Ectodermal cell (in vitro differentiated cells): ENCODE measurements at regions not wholly inside any gene's neighbourhood (a gene's known extent, or its start where the extent isn't known, plus 50 kb on each side); places are given as distances from the start of the nearest gene placed in this dataset.

ENCODE experiments used
- H3K27ac ChIP-seq: 2 replicates; pipeline ENCODE4 v1.7.0; 2013; ENCODE audit warnings: mild to moderate bottlenecking, low read depth, low read length; ENCODE audit not compliant: insufficient read depth, poor library complexity, severe bottlenecking
- H3K27me3 ChIP-seq: 2 replicates; pipeline ENCODE4 v1.7.0; 2013; ENCODE audit warnings: mild to moderate bottlenecking, low read length; ENCODE audit not compliant: insufficient read depth, control insufficient read depth, poor library complexity, severe bottlenecking
- H3K36me3 ChIP-seq: one replicate; pipeline ENCODE4 v1.7.0; 2013; ENCODE audit warnings: low read length; ENCODE audit not compliant: control insufficient read depth, insufficient read depth
- H3K4me1 ChIP-seq: one replicate; pipeline ENCODE4 v1.7.0; 2013; ENCODE audit warnings: low read length; ENCODE audit not compliant: control insufficient read depth, insufficient read depth
- H3K4me3 ChIP-seq: 2 replicates; pipeline ENCODE4 v1.7.0; 2013; ENCODE audit warnings: low read depth, low read length, control low read depth; ENCODE audit not compliant: insufficient read depth
- H3K9me3 ChIP-seq: 2 replicates; pipeline ENCODE4 v1.7.0; 2013; ENCODE audit warnings: mild to moderate bottlenecking, low read length, moderate library complexity; ENCODE audit not compliant: control insufficient read depth
- WGBS, 2 experiments: methylation state at CpG; one replicate each; pipeline ENCODE4 v1.1.7; 2013; ENCODE audit warnings: missing lambda C conversion rate in 2 of 2; 5-methylcytosine and 5-hydroxymethylcytosine counted together

DNA sequence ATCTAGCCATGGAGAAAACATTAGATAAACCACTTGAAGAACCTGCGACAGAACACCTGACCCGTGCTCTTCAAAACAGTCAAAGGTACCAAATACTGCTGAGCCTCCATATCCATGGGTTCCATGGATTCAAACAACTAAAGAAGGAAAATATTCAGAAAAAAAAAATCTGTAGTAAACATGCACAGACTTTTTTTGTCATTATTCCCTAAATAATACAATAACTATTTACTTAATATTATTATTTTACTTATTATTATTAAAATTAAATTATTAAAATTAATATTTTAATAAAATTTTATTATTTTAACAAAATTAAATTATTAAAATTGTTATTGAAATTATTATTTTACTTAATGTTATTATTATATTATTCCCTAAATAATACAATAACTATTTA is 101.0 kb upstream of the PDE1C start:
- Histone ChIP-seq H3K4me3 (no peak overlapping the region), H3K4me1 (no peaks in the 10 kb centered on the region), H3K27ac (no peak overlapping the region), H3K9me3 (no peaks in the 10 kb centered on the region), H3K27me3 (no peaks in the 10 kb centered on the region), H3K36me3 (no peaks in the 10 kb centered on the region)
- 89 to 98% methylated on average over 2 of the region's 2 CpGs for WGBS, 2 experiments

DNA sequence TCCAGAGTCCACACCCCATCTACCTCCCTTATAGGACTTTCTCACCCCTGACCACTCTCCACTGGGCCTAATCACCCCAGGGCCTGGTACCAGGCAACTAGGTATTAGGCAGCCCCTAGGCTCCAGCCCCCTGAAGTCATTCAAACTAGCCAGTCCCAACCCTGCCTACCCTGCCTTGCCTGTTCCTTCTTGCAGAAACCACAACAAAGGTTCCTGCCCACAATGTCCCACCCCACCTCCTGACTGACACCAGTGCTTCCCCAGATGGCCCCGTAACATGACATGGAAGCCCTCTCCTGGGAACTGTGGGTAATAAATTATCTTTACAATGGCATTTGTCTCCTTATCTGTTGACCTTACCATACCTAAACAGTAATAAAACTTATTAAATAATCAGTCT is 100.6 kb upstream of the PDE1C start:
- Histone ChIP-seq H3K27me3 (no peaks in the 10 kb centered on the region), H3K36me3 (no peaks in the 10 kb centered on the region), H3K9me3 (no peaks in the 10 kb centered on the region), H3K27ac (no peak overlapping the region), H3K4me3 (no peak overlapping the region), H3K4me1 (no peaks in the 10 kb centered on the region)
- WGBS, 2 experiments: 100% methylated on average over 1 of the region's 1 CpG; no CpG with 5 or more reads in 1 of the 2 experiments

DNA sequence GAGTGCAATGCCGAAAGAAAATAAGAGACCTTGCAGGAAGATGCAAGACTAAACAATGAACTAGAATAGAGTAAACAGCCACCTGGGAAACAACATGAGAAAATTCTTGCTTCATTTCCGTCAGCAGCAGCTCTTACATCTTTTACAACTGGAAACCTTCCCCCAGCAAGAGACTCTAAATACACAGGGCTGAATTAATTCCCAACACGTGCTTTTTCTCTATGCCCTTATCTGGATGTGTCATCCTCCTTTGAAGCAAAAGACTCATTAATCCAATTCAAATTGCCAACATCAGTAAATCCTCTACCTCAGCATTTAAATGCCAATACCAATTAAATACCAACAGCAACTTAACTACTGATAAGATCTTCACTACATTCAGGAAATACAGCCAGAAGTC is 99.0 kb upstream of the PDE1C start:
- no peaks in the 10 kb centered on the region for H3K4me1 ChIP-seq

DNA sequence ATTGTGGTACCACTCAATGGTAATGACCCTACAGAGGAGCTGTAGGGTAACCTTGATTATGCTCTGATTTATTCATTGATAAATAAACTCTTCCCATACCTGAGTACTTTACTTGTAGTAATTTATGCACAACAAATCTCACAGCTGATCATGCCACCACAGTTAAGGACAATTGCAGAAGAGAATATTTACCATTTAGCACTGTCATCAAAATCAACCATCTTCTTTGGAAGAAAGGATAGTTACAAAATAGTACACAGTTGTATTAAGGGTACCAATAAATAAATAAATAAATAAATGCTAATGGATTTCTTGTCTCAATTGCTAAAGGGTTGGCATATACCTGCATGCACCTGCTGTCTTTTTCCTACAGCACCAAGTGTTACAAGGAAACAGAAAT is 97.6 kb upstream of the PDE1C start:
- Histone ChIP-seq H3K36me3 (no peaks in the 10 kb centered on the region), H3K4me3 (no peak overlapping the region), H3K27me3 (no peaks in the 10 kb centered on the region), H3K27ac (no peak overlapping the region), H3K4me1 (no peaks in the 10 kb centered on the region), H3K9me3 (no peaks in the 10 kb centered on the region)

More for the DNA sequence above, 99.0 kb upstream of the PDE1C start:
- Histone ChIP-seq H3K36me3 (no peaks in the 10 kb centered on the region), H3K27me3 (no peaks in the 10 kb centered on the region), H3K27ac (no peak overlapping the region), H3K9me3 (no peaks in the 10 kb centered on the region), H3K4me3 (no peak overlapping the region)
- 79 to 81% methylated on average over 3 of the region's 3 CpGs for WGBS, 2 experiments

DNA sequence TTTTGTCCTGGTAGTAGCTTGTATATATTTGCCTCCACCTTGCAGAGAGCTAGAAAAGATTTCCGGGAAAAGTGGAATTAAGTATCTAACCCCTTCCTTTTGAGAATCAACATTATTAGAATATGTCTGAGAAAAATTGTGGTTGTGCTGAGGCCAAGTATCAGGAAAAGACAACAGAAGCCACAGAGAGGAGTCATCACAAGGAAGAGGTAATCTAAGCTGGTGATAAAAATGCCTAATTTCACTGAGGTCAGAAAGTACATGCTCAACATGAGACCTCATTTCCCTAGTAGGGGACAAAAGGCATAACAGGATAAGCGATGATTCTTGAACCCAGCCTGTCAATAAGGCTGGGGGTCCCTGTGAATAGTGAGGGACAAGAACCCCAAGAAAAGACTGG is 97.0 kb upstream of the PDE1C start:
- no peaks in the 10 kb centered on the region for H3K27me3 ChIP-seq
- no peaks in the 10 kb centered on the region for H3K4me1 ChIP-seq
- WGBS, 2 experiments: 92 to 96% methylated on average over 1 to 2 of the region's 2 CpGs
- H3K36me3 ChIP-seq: no peaks in the 10 kb centered on the region
- no peaks in the 10 kb centered on the region for H3K9me3 ChIP-seq
- no peak overlapping the region for H3K4me3 ChIP-seq
- H3K27ac ChIP-seq: no peak overlapping the region

DNA sequence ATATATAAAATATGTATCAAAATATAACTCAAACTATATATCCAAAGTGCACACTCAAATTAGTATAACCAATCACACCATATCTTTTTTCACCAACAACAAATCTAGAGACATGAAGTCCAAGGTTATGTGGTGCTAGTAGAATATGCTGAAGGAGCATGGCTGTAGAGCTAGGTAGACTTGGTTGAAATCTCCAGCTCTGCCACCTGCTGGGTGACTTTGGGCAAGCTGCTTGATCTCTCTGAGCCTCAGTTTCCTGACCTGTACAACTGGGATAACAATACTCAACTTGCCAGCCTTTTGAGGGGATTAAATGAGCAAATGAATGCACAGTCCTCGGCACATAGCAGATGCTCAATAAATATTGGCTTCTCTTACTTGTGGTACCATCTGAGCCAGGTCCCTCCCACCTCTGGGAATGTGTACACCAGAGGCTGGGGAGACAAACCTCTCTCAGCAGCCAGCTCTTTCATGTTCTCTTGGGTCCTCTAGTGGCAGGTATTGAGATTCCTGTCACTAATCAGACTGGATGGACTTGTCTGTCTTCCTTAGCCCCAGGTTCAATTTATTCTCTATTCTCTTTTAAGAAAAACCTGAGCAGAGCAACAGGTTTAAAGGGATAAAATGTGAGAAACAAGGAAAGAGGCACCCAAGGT is 94.3 kb upstream of the PDE1C start:
- no peaks in the 10 kb centered on the region for H3K36me3 ChIP-seq
- WGBS, 2 experiments: 69 to 75% methylated on average over 1 of the region's 1 CpG
- H3K27me3 ChIP-seq: no peaks in the 10 kb centered on the region
- no peaks in the 10 kb centered on the region for H3K4me1 ChIP-seq
- H3K27ac ChIP-seq: no peak overlapping the region
- H3K9me3 ChIP-seq: no peaks in the 10 kb centered on the region
- H3K4me3 ChIP-seq: no peak overlapping the region

DNA sequence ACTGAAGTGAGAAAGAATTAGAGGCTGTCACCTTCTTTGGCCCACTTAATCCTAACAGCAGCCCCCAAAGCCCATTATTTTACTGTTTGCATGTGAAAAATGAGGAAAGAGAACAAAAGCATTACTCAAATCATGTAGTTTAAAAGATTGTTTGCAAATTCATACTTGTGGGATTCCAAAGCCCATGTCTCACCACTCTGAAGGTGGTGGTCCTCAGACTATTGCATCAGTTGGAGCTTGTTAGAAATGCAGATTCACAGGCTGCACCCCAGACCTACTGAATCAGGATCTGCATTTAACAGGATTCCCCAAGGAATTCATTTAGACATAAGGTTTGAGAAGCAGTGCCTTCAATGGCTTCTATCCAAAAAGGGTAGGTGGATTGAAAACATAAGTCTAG is 93.7 kb upstream of the PDE1C start:
- H3K27me3 ChIP-seq: no peaks in the 10 kb centered on the region
- no peak overlapping the region for H3K4me3 ChIP-seq
- H3K4me1 ChIP-seq: no peaks in the 10 kb centered on the region
- H3K9me3 ChIP-seq: no peaks in the 10 kb centered on the region
- no peaks in the 10 kb centered on the region for H3K36me3 ChIP-seq
- no peak overlapping the region for H3K27ac ChIP-seq

DNA sequence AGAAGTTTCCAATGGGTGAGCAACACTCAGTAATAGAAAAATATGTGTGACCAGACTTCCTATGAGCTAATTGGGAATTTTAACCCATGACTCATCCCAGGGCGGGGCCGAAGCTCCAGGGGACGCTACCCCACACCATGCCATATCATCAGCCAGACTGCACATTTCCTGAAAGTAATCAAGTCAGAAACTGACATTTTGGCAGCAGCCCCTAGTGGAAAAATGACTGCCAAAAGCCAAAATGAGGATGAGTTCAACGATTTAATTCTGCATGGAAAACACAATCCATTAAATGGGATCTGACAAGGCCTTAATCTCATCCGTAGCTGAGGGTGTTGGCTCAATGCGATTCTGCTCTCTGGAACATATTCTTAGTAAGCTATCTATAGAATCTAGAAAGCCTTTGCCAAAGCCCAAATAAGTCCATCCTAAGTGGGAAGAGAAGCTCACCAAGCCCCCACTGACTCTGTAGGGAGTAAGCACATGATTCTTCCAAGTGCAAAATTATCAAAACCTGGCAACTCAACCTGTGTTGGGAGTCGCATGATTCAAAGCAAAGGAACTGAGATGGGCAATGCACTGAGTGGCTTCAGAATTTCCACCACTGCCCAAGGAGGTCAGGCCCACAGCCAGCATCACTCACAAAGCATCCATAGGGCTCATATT is 93.1 kb upstream of the PDE1C start:
- Histone ChIP-seq H3K27ac (no peak overlapping the region), H3K9me3 (no peaks in the 10 kb centered on the region), H3K36me3 (no peaks in the 10 kb centered on the region), H3K27me3 (no peaks in the 10 kb centered on the region), H3K4me3 (no peak overlapping the region), H3K4me1 (no peaks in the 10 kb centered on the region)
- WGBS, 2 experiments: 92 to 93% methylated on average over 7 of the region's 7 CpGs

DNA sequence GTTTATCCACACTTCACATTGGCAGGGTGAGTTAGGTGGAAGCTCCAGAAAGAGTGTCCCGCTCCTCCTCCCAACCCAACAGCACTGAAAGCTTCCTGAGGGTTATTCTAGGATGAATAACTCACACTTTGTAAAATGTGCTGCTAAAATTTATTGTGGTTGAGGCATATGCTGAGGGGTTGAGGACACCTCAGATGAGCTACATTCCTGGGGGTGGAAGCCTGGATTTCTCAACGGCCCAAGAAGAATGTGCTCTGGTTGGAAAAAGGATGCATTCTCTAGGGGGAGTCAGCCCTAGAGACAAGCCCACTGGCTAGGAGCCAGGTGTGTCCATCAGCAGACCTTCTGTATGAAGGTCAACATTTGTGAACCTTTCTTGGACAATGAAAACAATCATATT is 91.5 kb upstream of the PDE1C start:
- WGBS, 2 experiments: 83 to 94% methylated on average over 1 to 2 of the region's 2 CpGs

DNA sequence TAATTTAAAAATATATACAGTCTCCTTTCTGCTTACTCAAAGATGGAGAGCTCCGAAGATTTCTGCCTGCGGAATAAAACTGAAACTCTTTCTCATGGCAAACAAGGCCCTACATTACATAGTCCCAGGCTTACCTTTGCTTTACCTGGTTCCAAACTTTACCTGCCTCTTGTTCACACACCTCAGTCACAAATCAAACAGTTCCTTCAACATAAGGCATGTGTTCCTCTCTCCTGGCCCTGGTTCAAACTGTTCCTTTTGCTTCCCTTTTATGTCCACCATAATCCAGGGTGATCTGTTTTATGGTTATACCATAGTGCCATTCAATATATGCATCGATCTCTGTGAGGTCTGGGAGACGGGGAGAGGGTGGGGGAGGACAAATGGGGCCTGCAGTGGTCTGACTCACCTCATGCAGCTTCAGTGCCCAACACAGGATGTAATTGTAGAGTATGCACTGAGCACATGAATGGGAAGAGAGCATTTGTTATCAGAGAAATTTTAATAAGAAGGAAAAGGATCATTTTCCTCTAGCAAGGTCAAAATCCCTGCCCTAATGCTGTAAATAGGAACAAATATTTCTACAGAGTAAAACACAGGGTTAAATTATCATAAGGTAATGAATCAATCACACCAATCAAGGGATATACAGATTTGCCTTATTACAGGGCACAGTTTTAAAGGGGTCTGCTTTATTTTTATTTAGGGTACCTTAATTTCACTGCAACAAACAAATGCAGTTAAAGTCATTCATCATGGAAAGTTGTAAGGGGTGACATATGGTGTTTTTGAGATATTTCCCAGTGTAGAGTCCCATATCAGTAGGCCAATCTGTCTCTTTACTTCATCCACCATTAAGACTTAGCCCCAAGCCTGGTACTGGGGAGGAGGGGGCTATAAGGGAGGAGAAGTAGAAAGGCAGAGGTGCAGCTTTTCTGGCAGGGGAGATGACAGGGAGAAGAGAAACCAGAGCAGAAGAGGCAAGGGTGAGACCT is 88.8 kb upstream of the PDE1C start:
- Histone ChIP-seq H3K27ac (no peak overlapping the region), H3K4me3 (no peak overlapping the region), H3K36me3 (no peaks in the 10 kb centered on the region), H3K9me3 (no peaks in the 10 kb centered on the region), H3K4me1 (no peaks in the 10 kb centered on the region), H3K27me3 (no peaks in the 10 kb centered on the region)
- WGBS, 2 experiments: 86 to 91% methylated on average over 4 of the region's 4 CpGs

More for the DNA sequence above, 91.5 kb upstream of the PDE1C start:
- Histone ChIP-seq H3K9me3 (no peaks in the 10 kb centered on the region), H3K4me3 (no peak overlapping the region), H3K36me3 (no peaks in the 10 kb centered on the region), H3K4me1 (no peaks in the 10 kb centered on the region), H3K27ac (no peak overlapping the region), H3K27me3 (no peaks in the 10 kb centered on the region)
